ENCODE measurements at regions not wholly inside any gene's neighbourhood (a gene's known extent, or its start where the extent isn't known, plus 50 kb on each side); places are given as distances from the start of the nearest gene placed in this dataset.

DNA sequence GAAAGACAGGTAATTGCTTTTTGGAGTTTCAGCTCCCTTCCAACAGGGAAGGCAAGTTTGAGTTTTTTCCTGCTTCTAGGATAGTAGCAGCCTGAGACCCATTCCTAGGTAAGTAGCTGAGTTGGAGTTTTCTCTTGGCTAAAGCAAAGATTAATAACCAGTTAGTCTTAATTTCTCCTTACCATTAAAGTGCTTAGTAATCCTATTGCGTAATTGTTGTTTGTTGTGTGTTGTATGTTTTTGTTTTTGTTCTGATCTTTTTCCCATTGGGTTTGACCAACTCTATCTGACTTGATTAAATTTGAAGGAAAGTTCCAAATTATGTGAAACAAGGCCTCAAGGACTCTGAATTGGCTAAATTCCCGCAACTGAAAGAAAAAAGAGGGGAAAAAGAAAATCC is 83.5 kb downstream of the TBX22 start:
- POLR2A ChIA-PET = no interaction called here
- Histone ChIP-seq H3K4me1 (ENCODE audit: control extremely low read depth in 1 of 4, control insufficient read depth in 4 of 4, insufficient read depth in 4 of 4, low read length in 3 of 4) (no peaks in the 10 kb centered on the region), H3K27me3 (replicated peaks in 2 of 5; ENCODE audit: control insufficient read depth in 4 of 5, insufficient read depth in 5 of 5, low read length in 4 of 5) (no peaks in the 10 kb centered on the region), H3K9me3 (ENCODE audit: control extremely low read depth in 1 of 5, control insufficient read depth in 4 of 5, insufficient read depth in 2 of 5, low read depth in 1 of 5, low read length in 4 of 5) (no peaks in the 10 kb centered on the region), H3K27ac (ENCODE audit: insufficient read depth in 1 of 2, low read depth in 1 of 2, low read length in 2 of 2, poor library complexity in 1 of 2, severe bottlenecking in 2 of 2) (no peak overlapping the region), H3K36me3 (ENCODE audit: control insufficient read depth in 4 of 4, insufficient read depth in 4 of 4, low read length in 3 of 4) (no peaks in the 10 kb centered on the region), H3K4me3 (ENCODE audit: control insufficient read depth in 1 of 7, extremely low read depth in 1 of 7, insufficient read depth in 4 of 7, low read depth in 2 of 7, low read length in 6 of 7) (no peak overlapping the region)
- DNase-seq = no peak
- CTCF ChIA-PET = no interaction called here
- 100% methylated on average over 1 of the region's 2 CpGs for WGBS (ENCODE audit: insufficient coverage)

- no peaks in the 10 kb centered on the region for H3K27me3 ChIP-seq (replicated peaks in 2 of 5; ENCODE audit: control insufficient read depth in 4 of 5, insufficient read depth in 5 of 5, low read length in 4 of 5)
- WGBS (ENCODE audit: insufficient coverage) = no CpG with 5 or more reads among the region's 1 CpG
- no peak overlapping the region for H3K4me3 ChIP-seq (ENCODE audit: control insufficient read depth in 1 of 7, extremely low read depth in 1 of 7, insufficient read depth in 4 of 7, low read depth in 2 of 7, low read length in 6 of 7)
- ChIA-PET POLR2A (no interaction called here), CTCF (no interaction called here)
- no peaks in the 10 kb centered on the region for H3K36me3 ChIP-seq (ENCODE audit: control insufficient read depth in 4 of 4, insufficient read depth in 4 of 4, low read length in 3 of 4)
- no peaks in the 10 kb centered on the region for H3K4me1 ChIP-seq (ENCODE audit: control extremely low read depth in 1 of 4, control insufficient read depth in 4 of 4, insufficient read depth in 4 of 4, low read length in 3 of 4)
- H3K27ac ChIP-seq (ENCODE audit: insufficient read depth in 1 of 2, low read depth in 1 of 2, low read length in 2 of 2, poor library complexity in 1 of 2, severe bottlenecking in 2 of 2) = no peak overlapping the region
- H3K9me3 ChIP-seq (ENCODE audit: control extremely low read depth in 1 of 5, control insufficient read depth in 4 of 5, insufficient read depth in 2 of 5, low read depth in 1 of 5, low read length in 4 of 5) = no peaks in the 10 kb centered on the region
- DNase-seq = no peak
These were observed 105.8 kb downstream of the TBX22 start for GRCh38 chrX:80120335-80120734.

DNA sequence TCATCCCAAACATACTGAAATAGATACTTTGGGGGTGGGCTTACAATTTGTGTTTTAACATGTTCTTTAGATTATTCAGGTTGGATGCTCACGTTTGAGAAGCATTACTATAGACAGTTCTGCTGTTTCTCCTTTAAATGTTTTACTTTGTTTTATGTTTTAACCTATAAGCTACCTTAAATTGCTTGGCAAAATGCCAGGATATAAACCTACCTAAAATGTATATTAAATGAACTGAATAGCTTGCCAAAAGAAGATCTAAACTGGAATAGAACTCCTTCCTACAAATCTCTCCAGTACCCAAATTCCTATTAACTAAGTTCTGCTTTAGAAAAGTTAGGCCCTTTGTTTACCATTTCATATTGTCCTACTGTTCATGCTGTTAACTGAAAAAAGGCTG is 124.4 kb downstream of the TBX22 start:
- WGBS (ENCODE audit: insufficient coverage) = no CpG with 5 or more reads among the region's 1 CpG
- no peak overlapping the region for H3K27ac ChIP-seq (ENCODE audit: insufficient read depth in 1 of 2, low read depth in 1 of 2, low read length in 2 of 2, poor library complexity in 1 of 2, severe bottlenecking in 2 of 2)
- H3K27me3 ChIP-seq (replicated peaks in 2 of 5; ENCODE audit: control insufficient read depth in 4 of 5, insufficient read depth in 5 of 5, low read length in 4 of 5) = no peaks in the 10 kb centered on the region
- no peaks in the 10 kb centered on the region for H3K4me1 ChIP-seq (ENCODE audit: control extremely low read depth in 1 of 4, control insufficient read depth in 4 of 4, insufficient read depth in 4 of 4, low read length in 3 of 4)
- H3K4me3 ChIP-seq (ENCODE audit: control insufficient read depth in 1 of 7, extremely low read depth in 1 of 7, insufficient read depth in 4 of 7, low read depth in 2 of 7, low read length in 6 of 7) = no peak overlapping the region
- no peaks in the 10 kb centered on the region for H3K9me3 ChIP-seq (ENCODE audit: control extremely low read depth in 1 of 5, control insufficient read depth in 4 of 5, insufficient read depth in 2 of 5, low read depth in 1 of 5, low read length in 4 of 5)
- POLR2A ChIA-PET = no interaction called here
- no peaks in the 10 kb centered on the region for H3K36me3 ChIP-seq (ENCODE audit: control insufficient read depth in 4 of 4, insufficient read depth in 4 of 4, low read length in 3 of 4)
- CTCF ChIA-PET = interaction anchor here (0.6 kb wide), 1 partner anchor 1252 kb away, joined by 3 read pairs; no protein-coding TSS in a partner anchor
- no peak for DNase-seq

DNA sequence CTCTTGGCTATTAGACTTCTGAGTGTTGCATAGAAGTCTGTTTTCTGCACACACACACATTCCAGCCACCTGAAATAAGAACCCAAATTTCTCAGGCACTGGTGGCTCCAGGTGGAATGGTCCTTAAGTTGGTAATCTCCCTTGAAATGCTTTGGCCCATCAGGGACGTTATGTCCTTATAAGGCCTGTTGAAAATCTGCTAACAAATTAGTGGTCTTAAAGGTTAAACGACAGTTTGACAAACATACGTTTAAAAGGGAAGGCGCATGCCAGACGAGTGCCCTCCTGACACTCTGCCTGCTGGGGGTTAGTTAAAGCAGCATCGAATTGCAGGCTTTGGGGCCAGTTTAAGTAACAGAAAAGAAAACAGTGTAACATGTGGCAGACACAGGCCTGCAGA is 125.0 kb downstream of the TBX22 start:
- H3K27ac ChIP-seq (ENCODE audit: insufficient read depth in 1 of 2, low read depth in 1 of 2, low read length in 2 of 2, poor library complexity in 1 of 2, severe bottlenecking in 2 of 2) = no peak overlapping the region
- no peaks in the 10 kb centered on the region for H3K9me3 ChIP-seq (ENCODE audit: control extremely low read depth in 1 of 5, control insufficient read depth in 4 of 5, insufficient read depth in 2 of 5, low read depth in 1 of 5, low read length in 4 of 5)
- H3K4me1 ChIP-seq (ENCODE audit: control extremely low read depth in 1 of 4, control insufficient read depth in 4 of 4, insufficient read depth in 4 of 4, low read length in 3 of 4) = no peaks in the 10 kb centered on the region
- CTCF ChIA-PET = interaction anchor here (0.6 kb wide), 1 partner anchor 1251 kb away, joined by 3 read pairs; no protein-coding TSS in a partner anchor
- no peaks in the 10 kb centered on the region for H3K27me3 ChIP-seq (replicated peaks in 2 of 5; ENCODE audit: control insufficient read depth in 4 of 5, insufficient read depth in 5 of 5, low read length in 4 of 5)
- POLR2A ChIA-PET = no interaction called here
- no peak overlapping the region for H3K4me3 ChIP-seq (ENCODE audit: control insufficient read depth in 1 of 7, extremely low read depth in 1 of 7, insufficient read depth in 4 of 7, low read depth in 2 of 7, low read length in 6 of 7)
- H3K36me3 ChIP-seq (ENCODE audit: control insufficient read depth in 4 of 4, insufficient read depth in 4 of 4, low read length in 3 of 4) = no peaks in the 10 kb centered on the region
- no peak for DNase-seq
- WGBS (ENCODE audit: insufficient coverage) = 34% methylated on average over 6 of the region's 6 CpGs

DNA sequence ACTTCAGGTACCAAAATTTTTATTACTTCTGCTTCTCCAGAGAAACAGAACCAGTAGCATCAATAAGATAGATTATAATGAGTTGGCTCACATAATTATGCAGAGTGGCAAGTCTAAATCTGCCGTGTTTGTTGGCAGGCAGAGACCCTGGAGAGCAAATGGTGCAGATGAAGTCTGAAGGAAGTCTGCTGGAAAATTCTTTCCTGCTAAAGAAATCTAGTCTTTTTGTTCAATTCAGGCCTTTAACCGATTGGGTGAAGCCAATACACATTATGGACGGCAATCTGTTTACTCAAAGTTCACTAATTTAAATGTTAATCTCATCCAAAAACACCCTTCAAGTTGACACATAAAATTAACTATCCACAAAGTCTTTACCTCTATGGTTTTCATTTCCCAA is 156.0 kb downstream of the TBX22 start:
- Histone ChIP-seq H3K4me1 (ENCODE audit: control extremely low read depth in 1 of 4, control insufficient read depth in 4 of 4, insufficient read depth in 4 of 4, low read length in 3 of 4) (no peaks in the 10 kb centered on the region), H3K9me3 (ENCODE audit: control extremely low read depth in 1 of 5, control insufficient read depth in 4 of 5, insufficient read depth in 2 of 5, low read depth in 1 of 5, low read length in 4 of 5) (no peaks in the 10 kb centered on the region), H3K4me3 (ENCODE audit: control insufficient read depth in 1 of 7, extremely low read depth in 1 of 7, insufficient read depth in 4 of 7, low read depth in 2 of 7, low read length in 6 of 7) (no peak overlapping the region), H3K27me3 (replicated peaks in 2 of 5; ENCODE audit: control insufficient read depth in 4 of 5, insufficient read depth in 5 of 5, low read length in 4 of 5) (no peaks in the 10 kb centered on the region), H3K36me3 (ENCODE audit: control insufficient read depth in 4 of 4, insufficient read depth in 4 of 4, low read length in 3 of 4) (no peaks in the 10 kb centered on the region), H3K27ac (ENCODE audit: insufficient read depth in 1 of 2, low read depth in 1 of 2, low read length in 2 of 2, poor library complexity in 1 of 2, severe bottlenecking in 2 of 2) (no peak overlapping the region)
- 88% methylated on average over 3 of the region's 3 CpGs for WGBS (ENCODE audit: insufficient coverage)
- POLR2A ChIA-PET = no interaction called here
- no peak for DNase-seq
- CTCF ChIA-PET = no interaction called here

DNA sequence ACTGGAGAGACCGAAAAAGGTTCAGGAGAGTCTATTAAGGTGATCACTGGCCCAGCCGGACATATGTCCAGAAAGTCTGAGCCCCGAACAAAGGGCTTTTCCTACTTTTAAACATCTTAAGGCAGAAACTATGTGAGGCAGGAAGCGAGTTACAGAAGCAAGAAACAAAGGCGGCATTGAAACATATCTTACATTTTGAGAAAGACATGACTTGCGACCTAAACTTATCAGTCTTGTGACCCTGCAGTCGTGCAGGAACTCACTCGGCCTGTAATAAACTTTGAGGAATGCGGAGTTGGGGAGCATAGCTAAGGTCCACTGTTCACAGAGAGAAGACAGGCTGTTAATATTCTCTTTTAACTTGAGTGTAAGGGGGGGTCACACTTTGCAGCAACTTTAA is 158.7 kb downstream of the TBX22 start:
- 84% methylated on average over 7 of the region's 9 CpGs for WGBS (ENCODE audit: insufficient coverage)
- Histone ChIP-seq H3K27me3 (replicated peaks in 2 of 5; ENCODE audit: control insufficient read depth in 4 of 5, insufficient read depth in 5 of 5, low read length in 4 of 5) (no peaks in the 10 kb centered on the region), H3K27ac (ENCODE audit: insufficient read depth in 1 of 2, low read depth in 1 of 2, low read length in 2 of 2, poor library complexity in 1 of 2, severe bottlenecking in 2 of 2) (no peak overlapping the region), H3K4me3 (ENCODE audit: control insufficient read depth in 1 of 7, extremely low read depth in 1 of 7, insufficient read depth in 4 of 7, low read depth in 2 of 7, low read length in 6 of 7) (no peak overlapping the region), H3K36me3 (ENCODE audit: control insufficient read depth in 4 of 4, insufficient read depth in 4 of 4, low read length in 3 of 4) (no peaks in the 10 kb centered on the region), H3K9me3 (ENCODE audit: control extremely low read depth in 1 of 5, control insufficient read depth in 4 of 5, insufficient read depth in 2 of 5, low read depth in 1 of 5, low read length in 4 of 5) (no peaks in the 10 kb centered on the region), H3K4me1 (ENCODE audit: control extremely low read depth in 1 of 4, control insufficient read depth in 4 of 4, insufficient read depth in 4 of 4, low read length in 3 of 4) (no peaks in the 10 kb centered on the region)
- DNase-seq = no peak
- ChIA-PET CTCF (no interaction called here), POLR2A (no interaction called here)

DNA sequence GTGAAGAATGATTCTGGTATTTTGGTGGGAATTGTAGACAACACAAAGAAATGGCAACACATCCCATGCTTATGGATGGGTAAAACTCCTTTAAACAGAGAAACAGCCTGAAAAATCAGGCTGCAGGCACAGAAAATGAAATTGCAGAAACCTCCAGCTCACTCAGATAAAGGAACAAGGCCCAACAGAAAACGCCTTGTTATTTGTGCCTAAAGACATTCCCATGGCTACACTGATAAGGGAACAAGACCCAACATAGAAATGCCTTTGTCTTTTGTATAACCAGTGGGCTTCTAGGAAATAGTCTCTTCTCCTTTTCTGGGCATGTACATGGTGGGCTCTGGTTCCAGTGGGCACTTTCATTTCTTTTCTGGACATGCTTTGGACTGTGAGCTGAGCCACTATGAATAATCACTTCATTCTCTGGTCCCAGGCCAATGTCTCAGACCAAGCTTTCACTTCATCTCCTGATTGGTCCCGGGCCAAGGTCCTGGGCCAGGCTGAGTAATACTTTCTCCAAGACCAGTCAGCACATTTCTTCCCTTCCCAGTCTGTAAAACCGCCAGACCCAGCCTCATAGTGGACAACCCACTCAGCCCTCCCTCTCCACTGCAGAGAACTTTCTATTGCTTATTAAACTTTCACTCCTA is 160.5 kb downstream of the TBX22 start:
- DNase-seq = no peak
- no peaks in the 10 kb centered on the region for H3K36me3 ChIP-seq (ENCODE audit: control insufficient read depth in 4 of 4, insufficient read depth in 4 of 4, low read length in 3 of 4)
- 81% methylated on average over 3 of the region's 3 CpGs for WGBS (ENCODE audit: insufficient coverage)
- no peaks in the 10 kb centered on the region for H3K4me1 ChIP-seq (ENCODE audit: control extremely low read depth in 1 of 4, control insufficient read depth in 4 of 4, insufficient read depth in 4 of 4, low read length in 3 of 4)
- POLR2A ChIA-PET = no interaction called here
- H3K4me3 ChIP-seq (ENCODE audit: control insufficient read depth in 1 of 7, extremely low read depth in 1 of 7, insufficient read depth in 4 of 7, low read depth in 2 of 7, low read length in 6 of 7) = no peak overlapping the region
- no peaks in the 10 kb centered on the region for H3K9me3 ChIP-seq (ENCODE audit: control extremely low read depth in 1 of 5, control insufficient read depth in 4 of 5, insufficient read depth in 2 of 5, low read depth in 1 of 5, low read length in 4 of 5)
- CTCF ChIA-PET = no interaction called here
- H3K27ac ChIP-seq (ENCODE audit: insufficient read depth in 1 of 2, low read depth in 1 of 2, low read length in 2 of 2, poor library complexity in 1 of 2, severe bottlenecking in 2 of 2) = no peak overlapping the region
- H3K27me3 ChIP-seq (replicated peaks in 2 of 5; ENCODE audit: control insufficient read depth in 4 of 5, insufficient read depth in 5 of 5, low read length in 4 of 5) = no peaks in the 10 kb centered on the region

Measured in common myeloid progenitor, CD34-positive (primary cell).